Hepatocyte (in vitro differentiated cells): ENCODE measurements at regions not wholly inside any gene's neighbourhood (a gene's known extent, or its start where the extent isn't known, plus 50 kb on each side); places are given as distances from the start of the nearest gene placed in this dataset.

Experiments
- DNase-seq: peaks from one replicate; pipeline ENCODE4 v3.0.0-alpha.2; 2016; ENCODE audit warnings: low spot score
- H2AFZ ChIP-seq: fragments of 200-600 bp; sonication (generic); 2 replicates; pipeline ENCODE4 v1.6.0; 2016; ENCODE audit warnings: antibody characterized with exemption, mild to moderate bottlenecking
- H3K27ac ChIP-seq: fragments of 200-600 bp; sonication (generic); 2 replicates; pipeline ENCODE4 v1.5.1; 2016; ENCODE audit warnings: mild to moderate bottlenecking
- H3K27me3 ChIP-seq: fragments of 200-600 bp; sonication (generic); 2 replicates; pipeline ENCODE4 v1.6.1; 2016
- H3K36me3 ChIP-seq: fragments of 200-600 bp; sonication (generic); replicated peaks from 2 replicates; pipeline ENCODE4 v1.5.1; 2016; ENCODE audit warnings: low read depth; ENCODE audit not compliant: insufficient read depth
- H3K4me1 ChIP-seq: fragments of 200-600 bp; sonication (generic); 2 replicates; pipeline ENCODE4 v1.5.1; 2016; ENCODE audit warnings: mild to moderate bottlenecking, moderate library complexity; ENCODE audit not compliant: insufficient read depth
- H3K4me2 ChIP-seq: fragments of 200-600 bp; sonication (generic); 2 replicates; pipeline ENCODE4 v1.6.0; 2016
- H3K4me3 ChIP-seq: fragments of 200-600 bp; sonication (generic); 2 replicates; pipeline ENCODE4 v1.5.1; 2016; ENCODE audit warnings: mild to moderate bottlenecking
- H3K79me2 ChIP-seq: fragments of 200-600 bp; sonication (generic); 2 replicates; pipeline ENCODE4 v1.6.0; 2017; ENCODE audit warnings: mild to moderate bottlenecking
- H3K9me2 ChIP-seq: fragments of 200-600 bp; sonication (generic); replicated peaks from 2 replicates; pipeline ENCODE4 v1.6.0; 2017; ENCODE audit warnings: mild to moderate bottlenecking; ENCODE audit not compliant: insufficient read depth
- H3K9me3 ChIP-seq: fragments of 200-600 bp; sonication (generic); 2 replicates; pipeline ENCODE4 v1.5.1; 2016; ENCODE audit warnings: low read depth, mild to moderate bottlenecking
- H4K20me1 ChIP-seq: fragments of 200-600 bp; sonication (generic); 2 replicates; pipeline ENCODE4 v1.6.0; 2016; ENCODE audit warnings: mild to moderate bottlenecking; ENCODE audit not compliant: insufficient read depth, poor library complexity, severe bottlenecking
- EZH2 ChIP-seq: fragments of 200-600 bp; sonication (generic); IDR thresholded peaks from 2 replicates; pipeline ENCODE4 v1.6.1; 2016; ENCODE audit warnings: antibody characterized with exemption, mild to moderate bottlenecking, borderline replicate concordance
- EZH2phosphoT487 ChIP-seq: fragments of 200-600 bp; sonication (generic); IDR thresholded peaks from one replicate; pipeline ENCODE4 v1.6.1; 2018; ENCODE audit warnings: antibody characterized with exemption, mild to moderate bottlenecking, low read depth, moderate library complexity; ENCODE audit not compliant: unreplicated experiment, severe bottlenecking
- WGBS: methylation state at CpG from one replicate; pipeline ENCODE4 v1.1.6; 2016; ENCODE audit warnings: low lambda C conversion rate; ENCODE audit errors: missing lambda C conversion rate; 5-methylcytosine and 5-hydroxymethylcytosine counted together
- TF ChIP-seq, protein P1 (sequence below): fragments of 200-600 bp; sonication (generic); IDR thresholded peaks from 2 replicates; pipeline ENCODE4 v1.5.1; 2016; ENCODE audit warnings: antibody characterized with exemption, mild to moderate bottlenecking; ENCODE audit not compliant: poor library complexity

DNA sequence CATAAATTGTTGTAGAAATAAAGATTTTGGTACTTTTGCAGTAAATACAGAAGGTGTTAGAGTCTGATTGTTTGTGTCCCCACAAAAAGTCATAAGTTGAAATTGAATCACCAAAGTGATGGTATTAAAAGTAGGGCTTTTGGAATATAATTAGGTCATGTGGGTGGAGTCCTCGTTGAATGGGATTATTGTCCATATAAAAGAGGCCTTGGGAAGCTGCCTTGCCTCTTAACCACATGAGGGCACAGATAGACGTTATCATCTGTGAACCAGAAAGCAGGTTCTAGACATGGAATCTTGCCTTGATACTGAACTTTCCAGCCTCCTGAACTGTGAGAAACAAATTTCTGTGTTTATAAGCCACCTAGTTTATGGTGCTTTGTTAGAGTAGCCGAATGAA lies 186.8 kb downstream of the PRR20E start:
- Histone ChIP-seq H3K9me3 (no peaks in the 10 kb centered on the region), H2AFZ (no peak overlapping the region), H3K9me2 (no peaks in the 10 kb centered on the region), H4K20me1 (no peaks in the 10 kb centered on the region), H3K4me2 (no peak overlapping the region), H3K4me3 (no peak overlapping the region), H3K36me3 (no peaks in the 10 kb centered on the region), H3K27ac (no peak overlapping the region), H3K4me1 (no peaks in the 10 kb centered on the region), H3K79me2 (no peaks in the 10 kb centered on the region), H3K27me3 (no peaks in the 10 kb centered on the region)
- TF ChIP-seq EZH2phosphoT487 (no peak), EZH2 (no peak)
- TF ChIP-seq, protein P1, sequence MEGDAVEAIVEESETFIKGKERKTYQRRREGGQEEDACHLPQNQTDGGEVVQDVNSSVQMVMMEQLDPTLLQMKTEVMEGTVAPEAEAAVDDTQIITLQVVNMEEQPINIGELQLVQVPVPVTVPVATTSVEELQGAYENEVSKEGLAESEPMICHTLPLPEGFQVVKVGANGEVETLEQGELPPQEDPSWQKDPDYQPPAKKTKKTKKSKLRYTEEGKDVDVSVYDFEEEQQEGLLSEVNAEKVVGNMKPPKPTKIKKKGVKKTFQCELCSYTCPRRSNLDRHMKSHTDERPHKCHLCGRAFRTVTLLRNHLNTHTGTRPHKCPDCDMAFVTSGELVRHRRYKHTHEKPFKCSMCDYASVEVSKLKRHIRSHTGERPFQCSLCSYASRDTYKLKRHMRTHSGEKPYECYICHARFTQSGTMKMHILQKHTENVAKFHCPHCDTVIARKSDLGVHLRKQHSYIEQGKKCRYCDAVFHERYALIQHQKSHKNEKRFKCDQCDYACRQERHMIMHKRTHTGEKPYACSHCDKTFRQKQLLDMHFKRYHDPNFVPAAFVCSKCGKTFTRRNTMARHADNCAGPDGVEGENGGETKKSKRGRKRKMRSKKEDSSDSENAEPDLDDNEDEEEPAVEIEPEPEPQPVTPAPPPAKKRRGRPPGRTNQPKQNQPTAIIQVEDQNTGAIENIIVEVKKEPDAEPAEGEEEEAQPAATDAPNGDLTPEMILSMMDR, result no peak
- no peak for DNase-seq
- WGBS, result 74% methylated on average over 3 of the region's 3 CpGs

DNA sequence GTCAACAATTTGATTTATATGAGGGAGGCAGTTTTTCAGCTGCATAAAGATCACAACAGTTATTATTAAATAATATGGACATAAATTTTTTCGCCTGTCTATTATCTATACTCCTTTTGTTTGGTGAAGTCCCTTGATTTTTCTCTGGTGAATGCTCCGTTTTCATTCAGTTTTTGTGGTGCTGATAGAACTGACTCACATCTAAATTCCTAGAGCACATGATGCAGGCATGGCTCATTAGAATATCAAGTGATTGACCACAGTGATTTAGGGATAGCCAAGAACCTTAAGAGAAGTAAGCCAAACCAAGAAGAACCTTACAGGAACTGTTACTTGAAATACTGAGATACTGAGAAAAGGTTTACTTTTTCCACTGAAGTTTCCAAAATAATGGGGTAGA lies 208.9 kb downstream of the PRR20E start:
- no peak overlapping the region for H3K4me2 ChIP-seq
- H3K79me2 ChIP-seq, result no peaks in the 10 kb centered on the region
- H3K36me3 ChIP-seq, result no peaks in the 10 kb centered on the region
- H3K27ac ChIP-seq, result no peak overlapping the region
- no peaks in the 10 kb centered on the region for H3K4me1 ChIP-seq
- no peak for DNase-seq
- H3K27me3 ChIP-seq, result no peaks in the 10 kb centered on the region
- no peak overlapping the region for H3K4me3 ChIP-seq
- no peak overlapping the region for H2AFZ ChIP-seq
- H3K9me2 ChIP-seq, result no peaks in the 10 kb centered on the region
- no peak for TF ChIP-seq EZH2phosphoT487
- TF ChIP-seq EZH2, result no peak
- TF ChIP-seq, protein P1, result no peak
- no peaks in the 10 kb centered on the region for H4K20me1 ChIP-seq
- 89% methylated on average over 2 of the region's 2 CpGs for WGBS
- H3K9me3 ChIP-seq, result no peaks in the 10 kb centered on the region

DNA sequence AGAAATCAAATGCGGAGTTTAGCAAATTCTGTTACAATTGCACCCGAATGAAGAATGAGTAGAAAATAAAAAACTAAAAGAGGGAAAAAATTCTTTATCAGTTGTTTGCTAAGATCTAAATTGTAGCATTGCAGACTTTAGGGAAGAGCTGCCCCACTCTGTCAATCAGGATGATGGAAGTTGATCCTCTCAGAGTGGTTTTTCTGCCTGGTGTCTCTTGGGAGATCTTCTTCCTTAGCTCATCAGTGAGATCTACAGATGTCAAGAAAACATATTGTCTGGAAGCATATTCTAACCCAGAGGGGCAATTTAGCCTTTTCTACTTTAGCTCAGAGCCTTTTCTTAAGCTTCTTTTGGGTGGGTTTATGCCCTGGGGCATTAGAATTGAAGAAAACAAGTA lies 223.2 kb upstream of the PCDH17 start:
- no peak for DNase-seq
- Histone ChIP-seq H3K27me3 (no peaks in the 10 kb centered on the region), H2AFZ (no peak overlapping the region), H3K4me1 (no peaks in the 10 kb centered on the region), H3K79me2 (no peaks in the 10 kb centered on the region), H3K4me3 (no peak overlapping the region), H3K36me3 (no peaks in the 10 kb centered on the region), H4K20me1 (no peaks in the 10 kb centered on the region), H3K27ac (no peak overlapping the region), H3K4me2 (no peak overlapping the region), H3K9me2 (no peaks in the 10 kb centered on the region), H3K9me3 (no peaks in the 10 kb centered on the region)
- 97% methylated on average over 2 of the region's 2 CpGs for WGBS
- no peak for TF ChIP-seq EZH2phosphoT487
- TF ChIP-seq EZH2, result no peak
- TF ChIP-seq, protein P1, result no peak

DNA sequence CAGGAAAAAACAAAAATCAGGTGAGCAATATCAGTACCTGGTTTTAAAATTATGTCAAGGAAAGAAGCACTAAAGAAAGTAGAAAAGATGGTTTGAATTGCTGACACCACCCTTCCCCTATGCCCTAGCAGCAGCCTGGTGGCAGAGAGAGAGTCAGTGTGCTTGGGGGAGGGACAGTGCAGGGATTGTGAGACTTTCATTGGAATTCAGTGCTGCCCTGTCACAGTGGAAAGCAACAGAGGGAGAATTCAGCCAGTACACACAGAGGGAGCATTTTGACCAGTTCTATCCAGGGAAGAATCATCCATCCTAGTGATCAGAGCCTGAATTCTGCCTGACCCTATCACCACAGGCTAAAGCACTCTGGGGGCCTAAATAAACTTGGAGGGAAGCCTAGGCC lies 222.4 kb upstream of the PCDH17 start:
- H3K27me3 ChIP-seq, result no peaks in the 10 kb centered on the region
- H2AFZ ChIP-seq, result no peak overlapping the region
- no peaks in the 10 kb centered on the region for H3K4me1 ChIP-seq
- H3K4me2 ChIP-seq, result no peak overlapping the region
- H3K79me2 ChIP-seq, result no peaks in the 10 kb centered on the region
- H3K36me3 ChIP-seq, result no peaks in the 10 kb centered on the region
- DNase-seq, result no peak
- no peaks in the 10 kb centered on the region for H4K20me1 ChIP-seq
- no peaks in the 10 kb centered on the region for H3K9me2 ChIP-seq
- TF ChIP-seq EZH2phosphoT487, result no peak
- TF ChIP-seq, protein P1, result no peak
- TF ChIP-seq EZH2, result no peak
- no peak overlapping the region for H3K27ac ChIP-seq
- no peaks in the 10 kb centered on the region for H3K9me3 ChIP-seq
- H3K4me3 ChIP-seq, result no peak overlapping the region
